ENCODE measurements at regions not wholly inside any gene's neighbourhood (a gene's known extent, or its start where the extent isn't known, plus 50 kb on each side); places are given as distances from the start of the nearest gene placed in this dataset.

DNA sequence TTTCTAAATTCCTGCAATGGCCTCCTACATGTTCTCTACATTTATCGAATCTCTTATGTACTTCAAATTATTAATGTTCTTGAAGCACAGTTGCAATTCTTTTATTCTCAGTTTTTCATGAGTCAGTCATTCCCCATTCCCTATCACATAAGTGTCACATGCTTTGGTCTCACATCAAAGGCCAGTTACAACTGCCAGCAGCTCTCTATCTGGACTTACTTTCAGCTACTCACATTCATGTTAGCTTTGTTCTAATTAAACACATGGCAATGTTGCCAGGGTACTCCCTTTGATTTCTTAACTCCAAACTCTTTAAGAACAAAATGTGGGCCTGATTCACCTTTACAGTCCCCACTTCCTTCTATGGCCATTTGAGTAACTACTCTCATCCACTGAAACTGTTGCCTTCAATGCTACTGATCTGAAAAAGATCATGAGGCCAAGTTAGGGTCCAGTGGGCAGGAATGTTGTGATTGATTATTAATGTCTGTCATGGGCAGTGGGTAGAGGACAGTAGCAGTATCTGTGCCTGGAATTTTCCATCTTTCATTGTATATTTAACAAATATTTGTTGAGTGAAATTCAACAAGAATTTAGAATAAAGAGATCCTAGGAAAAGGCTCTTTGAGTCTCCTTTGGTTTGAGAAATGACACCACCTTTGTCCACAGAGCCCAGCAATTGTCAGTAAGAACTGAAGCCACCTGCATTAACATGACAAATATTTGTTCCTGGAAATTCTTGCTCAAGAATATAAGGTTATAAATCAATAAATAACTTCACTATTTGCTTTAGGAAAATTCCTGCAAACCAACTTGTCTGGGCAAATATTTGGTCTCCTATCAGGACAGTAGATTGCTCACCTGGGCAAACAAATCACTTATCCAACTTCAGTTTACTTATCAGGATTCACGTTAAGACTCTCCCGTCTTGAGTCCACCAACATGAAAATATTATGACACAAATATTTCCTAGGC, 153.6 kb upstream of the SAMSN1 start:
- Histone ChIP-seq H3K36me3 (ENCODE audit: insufficient read depth, low read length) (no peaks in the 10 kb centered on the region), H4K20me1 (ENCODE audit: insufficient read depth, low read length) (no peaks in the 10 kb centered on the region), H3K4me1 (ENCODE audit: insufficient read depth, low read length, poor library complexity, severe bottlenecking) (no peaks in the 10 kb centered on the region), H3K4me3 (ENCODE audit: low read depth, low read length, poor library complexity, severe bottlenecking) (no peak overlapping the region), H3K9me3 (ENCODE audit: low read length) (no peaks in the 10 kb centered on the region), H2AFZ (ENCODE audit: low read length) (no peak overlapping the region), H3K4me2 (ENCODE audit: low read length) (no peak overlapping the region), H3K27ac (ENCODE audit: low read depth, low read length, poor library complexity, severe bottlenecking) (no peak overlapping the region), H3K9me2 (ENCODE audit: insufficient read depth, low read length) (no peaks in the 10 kb centered on the region), H3K79me2 (ENCODE audit: insufficient read depth, low read depth, low read length) (no peaks in the 10 kb centered on the region)
- POLR2A ChIA-PET: interaction anchor here (2.4 kb wide), 1 partner anchor 12 kb away, joined by 5 read pairs; no protein-coding TSS in a partner anchor
- intact Hi-C loops (cut with micrococcal nuclease; ENCODE audit: unreplicated experiment): no loop called here
- BruUV-seq (replicated peaks): no TSS peak
- TF ChIP-seq CTCF (conservative IDR thresholded peaks at IDR 0.05; ENCODE audit: low read length): no peak
- TF ChIP-seq EZH2phosphoT487 (IDR thresholded peaks at IDR 0.05; ENCODE audit: borderline replicate concordance, low read depth, low read length): no peak
- CTCF ChIA-PET (ENCODE audit: unreplicated experiment): no interaction called here
- DNase-seq (ENCODE audit: low spot score): no peak

DNA sequence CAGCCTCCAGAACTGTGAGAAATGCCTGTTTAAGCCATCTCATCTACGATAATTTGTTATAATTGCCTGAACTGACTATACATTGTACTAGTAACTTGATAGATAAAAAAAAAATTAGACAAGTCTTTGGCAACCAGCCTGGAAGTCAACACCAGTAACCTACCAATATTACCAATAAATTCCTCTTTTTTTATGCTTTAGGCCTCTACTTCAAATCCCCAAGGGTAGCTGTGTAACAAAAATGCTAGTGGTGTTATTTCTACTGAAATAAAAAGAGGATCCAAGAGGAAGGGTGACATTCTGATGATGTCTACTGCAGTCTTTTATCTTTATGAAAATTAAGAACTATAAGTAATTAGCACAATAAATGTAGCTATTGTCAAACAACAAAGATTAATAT, 151.7 kb upstream of the SAMSN1 start:
- POLR2A ChIA-PET: interaction anchor here (1.0 to 2.4 kb wide), 3 partner anchors 10 to 19 kb away, joined by 3 to 5 read pairs (median 3); no protein-coding TSS in a partner anchor
- DNase-seq (ENCODE audit: low spot score): no peak
- Histone ChIP-seq H3K4me3 (ENCODE audit: low read depth, low read length, poor library complexity, severe bottlenecking) (no peak overlapping the region), H3K79me2 (ENCODE audit: insufficient read depth, low read depth, low read length) (no peaks in the 10 kb centered on the region), H2AFZ (ENCODE audit: low read length) (no peak overlapping the region), H4K20me1 (ENCODE audit: insufficient read depth, low read length) (no peaks in the 10 kb centered on the region), H3K4me1 (ENCODE audit: insufficient read depth, low read length, poor library complexity, severe bottlenecking) (no peaks in the 10 kb centered on the region), H3K9me2 (ENCODE audit: insufficient read depth, low read length) (no peaks in the 10 kb centered on the region), H3K9me3 (ENCODE audit: low read length) (no peaks in the 10 kb centered on the region), H3K36me3 (ENCODE audit: insufficient read depth, low read length) (no peaks in the 10 kb centered on the region), H3K27ac (ENCODE audit: low read depth, low read length, poor library complexity, severe bottlenecking) (no peak overlapping the region), H3K4me2 (ENCODE audit: low read length) (no peak overlapping the region)
- intact Hi-C loops (cut with micrococcal nuclease; ENCODE audit: unreplicated experiment): no loop called here
- TF ChIP-seq EZH2phosphoT487 (IDR thresholded peaks at IDR 0.05; ENCODE audit: borderline replicate concordance, low read depth, low read length): no peak
- no peak for TF ChIP-seq CTCF (conservative IDR thresholded peaks at IDR 0.05; ENCODE audit: low read length)
- CTCF ChIA-PET (ENCODE audit: unreplicated experiment): no interaction called here
- no TSS peak for BruUV-seq (replicated peaks)

DNA sequence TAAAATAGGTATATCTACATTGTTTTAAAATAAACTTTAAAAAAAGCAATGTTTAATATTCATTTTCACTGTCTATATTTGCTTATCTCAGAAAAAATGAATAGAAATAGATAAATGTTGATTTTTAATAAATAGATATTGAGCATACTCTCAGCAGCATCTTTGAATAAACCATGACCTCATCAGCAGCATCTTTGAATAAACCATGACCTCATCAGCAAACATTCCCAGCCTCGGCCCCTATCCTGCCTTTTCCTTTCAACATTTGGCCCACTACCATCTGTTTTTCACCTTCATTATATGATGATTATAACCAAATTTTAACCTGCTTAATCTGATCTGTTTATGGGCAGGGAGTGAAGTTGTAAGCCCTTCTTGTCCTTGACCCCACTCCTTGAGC, 148.7 kb upstream of the SAMSN1 start:
- CTCF ChIA-PET (ENCODE audit: unreplicated experiment): no interaction called here

More for the DNA sequence above, 148.7 kb upstream of the SAMSN1 start:
- no peak overlapping the region for H3K27ac ChIP-seq (ENCODE audit: low read depth, low read length, poor library complexity, severe bottlenecking)
- intact Hi-C loops (cut with micrococcal nuclease; ENCODE audit: unreplicated experiment): loop anchor here (5.0 kb wide), 1 partner anchor 37 kb away; no protein-coding TSS in a partner anchor
- no peaks in the 10 kb centered on the region for H3K9me3 ChIP-seq (ENCODE audit: low read length)
- POLR2A ChIA-PET: interaction anchor here (0.5 to 1.1 kb wide), 4 partner anchors 8 to 1460 kb away, joined by 3 read pairs; no protein-coding TSS in a partner anchor
- peaks cover 25% of the 10 kb centered on the region for H3K4me1 ChIP-seq (ENCODE audit: insufficient read depth, low read length, poor library complexity, severe bottlenecking)
- no TSS peak for BruUV-seq (replicated peaks)
- H3K9me2 ChIP-seq (ENCODE audit: insufficient read depth, low read length): no peaks in the 10 kb centered on the region
- no peak overlapping the region for H2AFZ ChIP-seq (ENCODE audit: low read length)
- no peak for TF ChIP-seq EZH2phosphoT487 (IDR thresholded peaks at IDR 0.05; ENCODE audit: borderline replicate concordance, low read depth, low read length)
- TF ChIP-seq CTCF (conservative IDR thresholded peaks at IDR 0.05; ENCODE audit: low read length): no peak
- no peak overlapping the region for H3K4me2 ChIP-seq (ENCODE audit: low read length)
- DNase-seq (ENCODE audit: low spot score): no peak
- H4K20me1 ChIP-seq (ENCODE audit: insufficient read depth, low read length): no peaks in the 10 kb centered on the region
- no peak overlapping the region for H3K4me3 ChIP-seq (ENCODE audit: low read depth, low read length, poor library complexity, severe bottlenecking)
- no peaks in the 10 kb centered on the region for H3K36me3 ChIP-seq (ENCODE audit: insufficient read depth, low read length)
- no peaks in the 10 kb centered on the region for H3K79me2 ChIP-seq (ENCODE audit: insufficient read depth, low read depth, low read length)
